HepG2 (cell line): ENCODE measurements at regions not wholly inside any gene's neighbourhood (a gene's known extent, or its start where the extent isn't known, plus 50 kb on each side); places are given as distances from the start of the nearest gene placed in this dataset.

Experiments used
- FOXP1 ChIP-seq, 2 experiments: fragments of 450-650 bp in 1 of 2; IDR thresholded peaks; 2 replicates each; pipeline ENCODE4 v1.6.1; 2017 to 2018; ENCODE audit warnings: antibody characterized with exemption in 1 of 2
- GABPB1 ChIP-seq: IDR thresholded peaks from 2 replicates; pipeline ENCODE4 v1.6.1; 2016; ENCODE audit warnings: mild to moderate bottlenecking, missing genetic modification reagents, moderate library complexity, missing compliant biosample characterization
- ISL2 ChIP-seq: sonication (generic); formaldehyde crosslinking; IDR thresholded peaks from 2 replicates; pipeline ENCODE4 v1.5.0; 2020; ENCODE audit warnings: missing genetic modification reagents
- MAFF ChIP-seq: IDR thresholded peaks from 2 replicates; pipeline ENCODE4 v1.6.1; 2011; ENCODE audit warnings: low read depth, low read length, improper control_type of control experiment
- REPIN1 ChIP-seq: sonication (generic); formaldehyde crosslinking; IDR thresholded peaks from 2 replicates; pipeline ENCODE4 v1.8.0; 2022; ENCODE audit warnings: missing genetic modification reagents, low read depth, mild to moderate bottlenecking, borderline replicate concordance
- SALL1 ChIP-seq: sonication (generic); formaldehyde crosslinking; IDR thresholded peaks from 2 replicates; pipeline ENCODE4 v1.8.0; 2022; ENCODE audit warnings: mild to moderate bottlenecking, missing genetic modification reagents
- ZNF235 ChIP-seq: sonication (generic); formaldehyde crosslinking; IDR thresholded peaks from 2 replicates; pipeline ENCODE4 v1.8.1; 2023; ENCODE audit warnings: mild to moderate bottlenecking, missing genetic modification reagents, borderline replicate concordance
- ZNF24 ChIP-seq: fragments of 450-650 bp; IDR thresholded peaks from 2 replicates; pipeline ENCODE4 v1.6.1; 2017; ENCODE audit warnings: antibody characterized with exemption, mild to moderate bottlenecking
- ZNF331 ChIP-seq: sonication (generic); formaldehyde crosslinking; IDR thresholded peaks from 2 replicates; pipeline ENCODE4 v1.4.0; 2020; ENCODE audit warnings: missing genetic modification reagents
- ZNF460 ChIP-seq: sonication (generic); formaldehyde crosslinking; IDR thresholded peaks from 2 replicates; pipeline ENCODE4 v1.5.1; 2020; ENCODE audit warnings: missing genetic modification reagents, mild to moderate bottlenecking, borderline replicate concordance
- ZNF547 ChIP-seq: sonication (generic); formaldehyde crosslinking; IDR thresholded peaks from 2 replicates; pipeline ENCODE4 v1.5.1; 2020; ENCODE audit warnings: mild to moderate bottlenecking, missing genetic modification reagents
- ZNF652 ChIP-seq: IDR thresholded peaks from 2 replicates; pipeline ENCODE4 v1.6.1; 2016; ENCODE audit warnings: low read depth, borderline replicate concordance
- ZNF713 ChIP-seq: sonication (generic); formaldehyde crosslinking; IDR thresholded peaks from 2 replicates; pipeline ENCODE4 v1.4.0; 2020; ENCODE audit warnings: mild to moderate bottlenecking, missing genetic modification reagents
- ZNF746 ChIP-seq: sonication (generic); formaldehyde crosslinking; IDR thresholded peaks from 2 replicates; pipeline ENCODE4 v1.8.0; 2022; ENCODE audit warnings: mild to moderate bottlenecking, missing genetic modification reagents
- ZNF772 ChIP-seq: sonication (generic); formaldehyde crosslinking; IDR thresholded peaks from 2 replicates; pipeline ENCODE4 v1.5.0; 2020; ENCODE audit warnings: mild to moderate bottlenecking, missing genetic modification reagents
- ZSCAN30 ChIP-seq: sonication (generic); formaldehyde crosslinking; IDR thresholded peaks from 2 replicates; pipeline ENCODE4 v1.5.0; 2020; ENCODE audit warnings: mild to moderate bottlenecking, missing genetic modification reagents
- TF ChIP-seq, protein P1 (sequence below): sonication (generic); formaldehyde crosslinking; conservative IDR thresholded peaks from 2 replicates; pipeline ENCODE4 v1.4.0; 2020; ENCODE audit warnings: mild to moderate bottlenecking, missing genetic modification reagents, moderate library complexity
- TF ChIP-seq, protein P2 (sequence below), 2 experiments: sonication (generic) in 1 of 2; formaldehyde crosslinking in 1 of 2; IDR thresholded peaks; 2 replicates each; pipeline versions ENCODE4 v1.5.1 to v1.6.1; 2011 to 2020; ENCODE audit warnings: borderline replicate concordance in 1 of 2, low read depth in 1 of 2, low read length in 1 of 2, mild to moderate bottlenecking in 1 of 2, missing genetic modification reagents in 1 of 2, moderate library complexity in 1 of 2
- TF ChIP-seq, protein P3 (sequence below): sonication (generic); formaldehyde crosslinking; IDR thresholded peaks from 2 replicates; pipeline ENCODE4 v1.4.0; 2020; ENCODE audit warnings: missing genetic modification reagents, borderline replicate concordance
- TF ChIP-seq, protein P4 (sequence below): sonication (generic); formaldehyde crosslinking; IDR thresholded peaks from 2 replicates; pipeline ENCODE4 v1.4.0; 2020; ENCODE audit warnings: missing genetic modification reagents, borderline replicate concordance

DNA sequence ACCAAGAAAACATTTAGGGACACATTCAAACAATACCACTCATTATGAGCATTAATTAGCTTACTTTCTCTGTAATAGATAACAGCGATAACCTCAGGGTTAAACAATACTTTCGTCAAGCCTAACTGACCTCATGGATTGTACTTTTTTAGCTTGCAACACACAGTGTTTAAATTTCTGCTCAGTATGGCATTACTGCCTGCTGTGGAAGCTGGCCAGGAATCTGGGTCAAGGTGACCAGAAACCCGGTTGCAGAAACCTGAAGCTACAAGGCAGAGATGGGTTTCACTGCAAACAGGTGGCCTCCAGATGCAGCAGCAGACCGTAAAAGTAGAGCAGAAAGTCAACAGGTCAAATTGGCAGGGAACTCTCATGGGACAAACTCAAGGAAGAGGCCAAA, 123.8 kb upstream of the FHL2 start (continued):
- TF ChIP-seq, protein P1, sequence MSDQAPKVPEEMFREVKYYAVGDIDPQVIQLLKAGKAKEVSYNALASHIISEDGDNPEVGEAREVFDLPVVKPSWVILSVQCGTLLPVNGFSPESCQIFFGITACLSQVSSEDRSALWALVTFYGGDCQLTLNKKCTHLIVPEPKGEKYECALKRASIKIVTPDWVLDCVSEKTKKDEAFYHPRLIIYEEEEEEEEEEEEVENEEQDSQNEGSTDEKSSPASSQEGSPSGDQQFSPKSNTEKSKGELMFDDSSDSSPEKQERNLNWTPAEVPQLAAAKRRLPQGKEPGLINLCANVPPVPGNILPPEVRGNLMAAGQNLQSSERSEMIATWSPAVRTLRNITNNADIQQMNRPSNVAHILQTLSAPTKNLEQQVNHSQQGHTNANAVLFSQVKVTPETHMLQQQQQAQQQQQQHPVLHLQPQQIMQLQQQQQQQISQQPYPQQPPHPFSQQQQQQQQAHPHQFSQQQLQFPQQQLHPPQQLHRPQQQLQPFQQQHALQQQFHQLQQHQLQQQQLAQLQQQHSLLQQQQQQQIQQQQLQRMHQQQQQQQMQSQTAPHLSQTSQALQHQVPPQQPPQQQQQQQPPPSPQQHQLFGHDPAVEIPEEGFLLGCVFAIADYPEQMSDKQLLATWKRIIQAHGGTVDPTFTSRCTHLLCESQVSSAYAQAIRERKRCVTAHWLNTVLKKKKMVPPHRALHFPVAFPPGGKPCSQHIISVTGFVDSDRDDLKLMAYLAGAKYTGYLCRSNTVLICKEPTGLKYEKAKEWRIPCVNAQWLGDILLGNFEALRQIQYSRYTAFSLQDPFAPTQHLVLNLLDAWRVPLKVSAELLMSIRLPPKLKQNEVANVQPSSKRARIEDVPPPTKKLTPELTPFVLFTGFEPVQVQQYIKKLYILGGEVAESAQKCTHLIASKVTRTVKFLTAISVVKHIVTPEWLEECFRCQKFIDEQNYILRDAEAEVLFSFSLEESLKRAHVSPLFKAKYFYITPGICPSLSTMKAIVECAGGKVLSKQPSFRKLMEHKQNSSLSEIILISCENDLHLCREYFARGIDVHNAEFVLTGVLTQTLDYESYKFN = 0 out of 2 replicates have a peak, but pooled peaks have one; percentile 13
- TF ChIP-seq REPIN1 (CRISPR knock-in tag) = peak; percentile 55; the same call in 1 of the 2 replicates
- TF ChIP-seq ZNF547 = no peak
- no peak for TF ChIP-seq MAFF
- no peak for TF ChIP-seq ZNF713 (CRISPR knock-in tag)
- TF ChIP-seq, protein P2, sequence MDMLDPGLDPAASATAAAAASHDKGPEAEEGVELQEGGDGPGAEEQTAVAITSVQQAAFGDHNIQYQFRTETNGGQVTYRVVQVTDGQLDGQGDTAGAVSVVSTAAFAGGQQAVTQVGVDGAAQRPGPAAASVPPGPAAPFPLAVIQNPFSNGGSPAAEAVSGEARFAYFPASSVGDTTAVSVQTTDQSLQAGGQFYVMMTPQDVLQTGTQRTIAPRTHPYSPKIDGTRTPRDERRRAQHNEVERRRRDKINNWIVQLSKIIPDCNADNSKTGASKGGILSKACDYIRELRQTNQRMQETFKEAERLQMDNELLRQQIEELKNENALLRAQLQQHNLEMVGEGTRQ (IDR thresholded peaks at IDR 0.05; ENCODE audit: low read depth, low read length) = no peak
- TF ChIP-seq, protein P2 (CRISPR knock-in tag; IDR thresholded peaks at IDR 0.05; ENCODE audit: borderline replicate concordance) = no peak
- no peak for TF ChIP-seq FOXP1 (IDR thresholded peaks at IDR 0.05)
- TF ChIP-seq FOXP1 (CRISPR knock-in tag; IDR thresholded peaks at IDR 0.05) = peak; percentile 38; the same call in 1 of the 2 replicates
- no peak for TF ChIP-seq ZNF772 (CRISPR knock-in tag)
- TF ChIP-seq GABPB1 (CRISPR knock-in tag) = no peak
- TF ChIP-seq SALL1 (CRISPR knock-in tag) = peak; percentile 40; the same call in 1 of the 2 replicates
- no peak for TF ChIP-seq ZNF652
- peak; percentile 19; the same call in 1 of the 2 replicates for TF ChIP-seq ZNF331 (CRISPR knock-in tag)
- TF ChIP-seq, protein P3, sequence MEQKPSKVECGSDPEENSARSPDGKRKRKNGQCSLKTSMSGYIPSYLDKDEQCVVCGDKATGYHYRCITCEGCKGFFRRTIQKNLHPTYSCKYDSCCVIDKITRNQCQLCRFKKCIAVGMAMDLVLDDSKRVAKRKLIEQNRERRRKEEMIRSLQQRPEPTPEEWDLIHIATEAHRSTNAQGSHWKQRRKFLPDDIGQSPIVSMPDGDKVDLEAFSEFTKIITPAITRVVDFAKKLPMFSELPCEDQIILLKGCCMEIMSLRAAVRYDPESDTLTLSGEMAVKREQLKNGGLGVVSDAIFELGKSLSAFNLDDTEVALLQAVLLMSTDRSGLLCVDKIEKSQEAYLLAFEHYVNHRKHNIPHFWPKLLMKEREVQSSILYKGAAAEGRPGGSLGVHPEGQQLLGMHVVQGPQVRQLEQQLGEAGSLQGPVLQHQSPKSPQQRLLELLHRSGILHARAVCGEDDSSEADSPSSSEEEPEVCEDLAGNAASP (CRISPR knock-in tag) = no peak
- TF ChIP-seq ZNF235 = no peak
- TF ChIP-seq ZNF24 = no peak
- no peak for TF ChIP-seq ZNF460 (CRISPR knock-in tag)
- TF ChIP-seq ZSCAN30 (CRISPR knock-in tag) = no peak
- TF ChIP-seq ZNF746 (CRISPR knock-in tag) = no peak
- 0 out of 2 replicates have a peak, but pooled peaks have one; percentile 18 for TF ChIP-seq ISL2 (CRISPR knock-in tag)
- TF ChIP-seq, protein P4, sequence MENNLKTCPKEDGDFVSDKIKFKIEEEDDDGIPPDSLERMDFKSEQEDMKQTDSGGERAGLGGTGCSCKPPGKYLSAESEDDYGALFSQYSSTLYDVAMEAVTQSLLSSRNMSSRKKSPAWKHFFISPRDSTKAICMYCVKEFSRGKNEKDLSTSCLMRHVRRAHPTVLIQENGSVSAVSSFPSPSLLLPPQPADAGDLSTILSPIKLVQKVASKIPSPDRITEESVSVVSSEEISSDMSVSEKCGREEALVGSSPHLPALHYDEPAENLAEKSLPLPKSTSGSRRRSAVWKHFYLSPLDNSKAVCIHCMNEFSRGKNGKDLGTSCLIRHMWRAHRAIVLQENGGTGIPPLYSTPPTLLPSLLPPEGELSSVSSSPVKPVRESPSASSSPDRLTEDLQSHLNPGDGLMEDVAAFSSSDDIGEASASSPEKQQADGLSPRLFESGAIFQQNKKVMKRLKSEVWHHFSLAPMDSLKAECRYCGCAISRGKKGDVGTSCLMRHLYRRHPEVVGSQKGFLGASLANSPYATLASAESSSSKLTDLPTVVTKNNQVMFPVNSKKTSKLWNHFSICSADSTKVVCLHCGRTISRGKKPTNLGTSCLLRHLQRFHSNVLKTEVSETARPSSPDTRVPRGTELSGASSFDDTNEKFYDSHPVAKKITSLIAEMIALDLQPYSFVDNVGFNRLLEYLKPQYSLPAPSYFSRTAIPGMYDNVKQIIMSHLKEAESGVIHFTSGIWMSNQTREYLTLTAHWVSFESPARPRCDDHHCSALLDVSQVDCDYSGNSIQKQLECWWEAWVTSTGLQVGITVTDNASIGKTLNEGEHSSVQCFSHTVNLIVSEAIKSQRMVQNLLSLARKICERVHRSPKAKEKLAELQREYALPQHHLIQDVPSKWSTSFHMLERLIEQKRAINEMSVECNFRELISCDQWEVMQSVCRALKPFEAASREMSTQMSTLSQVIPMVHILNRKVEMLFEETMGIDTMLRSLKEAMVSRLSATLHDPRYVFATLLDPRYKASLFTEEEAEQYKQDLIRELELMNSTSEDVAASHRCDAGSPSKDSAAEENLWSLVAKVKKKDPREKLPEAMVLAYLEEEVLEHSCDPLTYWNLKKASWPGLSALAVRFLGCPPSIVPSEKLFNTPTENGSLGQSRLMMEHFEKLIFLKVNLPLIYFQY = peak; percentile 62; the same call in 1 of the 2 replicates
